H9 (cell line): ENCODE measurements at regions not wholly inside any gene's neighbourhood (a gene's known extent, or its start where the extent isn't known, plus 50 kb on each side); places are given as distances from the start of the nearest gene placed in this dataset.
"Not testable (repeated sequence)": the region's sequence is repeated elsewhere in the genome, so short reads cannot be mapped to it uniquely, and the experiment has no call there.

Experiments
- DNase-seq: peaks from one replicate; pipeline ENCODE4 v3.0.0-alpha.2; 2017
- H2AFZ ChIP-seq: one replicate; pipeline ENCODE4 v1.6.1; 2013; ENCODE audit warnings: mild to moderate bottlenecking, low read length, control low read depth, moderate library complexity
- H2AK5ac ChIP-seq: 2 replicates; pipeline ENCODE4 v1.6.1; 2013; ENCODE audit warnings: low read length, control low read depth, mixed read lengths; ENCODE audit not compliant: insufficient read length
- H2BK120ac ChIP-seq: one replicate; pipeline ENCODE4 v1.6.1; 2013; ENCODE audit warnings: low read depth, mild to moderate bottlenecking, low read length, control low read depth, inconsistent platforms; ENCODE audit not compliant: poor library complexity, severe bottlenecking
- H2BK12ac ChIP-seq: 2 replicates; pipeline ENCODE4 v1.6.1; 2013; ENCODE audit warnings: low read length, control low read depth, mixed read lengths, low read depth; ENCODE audit not compliant: insufficient read length
- H2BK15ac ChIP-seq: 2 replicates; pipeline ENCODE4 v1.6.1; 2013; ENCODE audit warnings: low read depth, low read length, control low read depth
- H2BK20ac ChIP-seq: one replicate; pipeline ENCODE4 v1.6.1; 2013; ENCODE audit warnings: low read depth, mild to moderate bottlenecking, low read length, control low read depth, inconsistent platforms; ENCODE audit not compliant: poor library complexity, severe bottlenecking
- H2BK5ac ChIP-seq: 2 replicates; pipeline ENCODE4 v1.6.1; 2013; ENCODE audit warnings: low read length, control low read depth, mixed read lengths; ENCODE audit not compliant: insufficient read length
- H3K14ac ChIP-seq: 2 replicates; pipeline ENCODE4 v1.6.1; 2013; ENCODE audit warnings: low read length, control low read depth; ENCODE audit not compliant: insufficient read depth
- H3K18ac ChIP-seq: 2 replicates; pipeline ENCODE4 v1.6.1; 2013; ENCODE audit warnings: low read depth, mild to moderate bottlenecking, mixed read lengths, low read length, control low read depth; ENCODE audit not compliant: insufficient read length
- H3K23ac ChIP-seq: 2 replicates; pipeline ENCODE4 v1.6.1; 2013; ENCODE audit warnings: low read length, control low read depth, mixed read lengths, low read depth; ENCODE audit not compliant: insufficient read length
- H3K23me2 ChIP-seq: 2 replicates; pipeline ENCODE4 v1.6.1; 2013; ENCODE audit warnings: low read depth, mild to moderate bottlenecking, mixed read lengths, low read length, control low read depth; ENCODE audit not compliant: insufficient read length, poor library complexity, severe bottlenecking
- H3K27ac ChIP-seq: 2 replicates; pipeline ENCODE4 v1.5.1; 2013; ENCODE audit warnings: low read length, control low read depth, mixed read lengths, low read depth; ENCODE audit not compliant: insufficient read length
- H3K27me3 ChIP-seq: 2 replicates; pipeline ENCODE4 v1.6.1; 2013; ENCODE audit warnings: low read length, control low read depth, inconsistent platforms; ENCODE audit not compliant: insufficient read depth
- H3K4ac ChIP-seq: 2 replicates; pipeline ENCODE4 v1.6.1; 2013; ENCODE audit warnings: low read depth, mild to moderate bottlenecking, control low read depth, inconsistent platforms, low read length, moderate library complexity
- H3K4me1 ChIP-seq: 2 replicates; pipeline ENCODE4 v1.6.1; 2013; ENCODE audit warnings: low read length, control low read depth, inconsistent platforms; ENCODE audit not compliant: insufficient read depth
- H3K4me2 ChIP-seq: 2 replicates; pipeline ENCODE4 v1.6.1; 2013; ENCODE audit warnings: low read length, control low read depth, mixed read lengths; ENCODE audit not compliant: insufficient read length, insufficient read depth
- H3K56ac ChIP-seq: 2 replicates; pipeline ENCODE4 v1.6.1; 2013; ENCODE audit warnings: low read depth, mild to moderate bottlenecking, mixed read lengths, low read length, control low read depth; ENCODE audit not compliant: insufficient read length
- H3K79me1 ChIP-seq: 2 replicates; pipeline ENCODE4 v1.6.1; 2013; ENCODE audit warnings: low read depth, mild to moderate bottlenecking, moderate library complexity, low read length, control low read depth, inconsistent platforms; ENCODE audit not compliant: insufficient read depth, poor library complexity, severe bottlenecking
- H3K79me2 ChIP-seq: 2 replicates; pipeline ENCODE4 v1.6.1; 2013; ENCODE audit warnings: low read length, control low read depth, inconsistent platforms; ENCODE audit not compliant: insufficient read depth
- H3K9ac ChIP-seq: 2 replicates; pipeline ENCODE4 v1.6.1; 2013; ENCODE audit warnings: low read length, control low read depth, mixed read lengths; ENCODE audit not compliant: insufficient read length; ENCODE audit errors: extremely low read depth
- H3K9me3 ChIP-seq: one replicate; pipeline ENCODE4 v1.6.1; 2013; ENCODE audit warnings: low read depth, low read length, inconsistent platforms; ENCODE audit not compliant: control insufficient read depth
- H3T11ph ChIP-seq: one replicate; pipeline ENCODE4 v1.6.1; 2013; ENCODE audit warnings: mild to moderate bottlenecking, low read length, control low read depth, inconsistent platforms
- H4K20me1 ChIP-seq: one replicate; pipeline ENCODE4 v1.6.1; 2013; ENCODE audit not compliant: control insufficient read depth, insufficient read length, insufficient read depth
- H4K5ac ChIP-seq: 2 replicates; pipeline ENCODE4 v1.6.1; 2013; ENCODE audit warnings: low read depth, mild to moderate bottlenecking, mixed read lengths, low read length, control low read depth; ENCODE audit not compliant: insufficient read length
- H4K8ac ChIP-seq: replicated peaks from 2 replicates; pipeline ENCODE4 v1.6.1; 2013; ENCODE audit warnings: low read length, control low read depth, mixed read lengths, low read depth; ENCODE audit not compliant: insufficient read length
- H4K91ac ChIP-seq: 2 replicates; pipeline ENCODE4 v1.6.1; 2013; ENCODE audit warnings: low read depth, mild to moderate bottlenecking, moderate library complexity, mixed read lengths, low read length, control low read depth; ENCODE audit not compliant: insufficient read length
- H3K27ac Mint-ChIP-seq, 3 experiments: 2 replicates in 2 of 3; 3 replicates in 1 of 3; pipeline ENCODE4 v1.8.0; 2020 to 2021; ENCODE audit warnings: mixed read lengths in 3 of 3, mild to moderate bottlenecking in 1 of 3, moderate library complexity in 1 of 3
- H3K27me3 Mint-ChIP-seq: 2 replicates; pipeline ENCODE4 v1.8.0; 2021; ENCODE audit warnings: low read depth, mild to moderate bottlenecking, moderate library complexity, mixed read lengths
- H3K36me3 Mint-ChIP-seq, 3 experiments: 2 replicates in 2 of 3; 3 replicates in 1 of 3; pipeline ENCODE4 v1.8.0; 2020 to 2021; ENCODE audit warnings: low read depth in 3 of 3, mixed read lengths in 3 of 3; ENCODE audit not compliant: insufficient read depth in 1 of 3
- H3K4me1 Mint-ChIP-seq, 2 experiments: 2 replicates each; pipeline ENCODE4 v1.8.0; 2020; ENCODE audit warnings: mixed read lengths in 2 of 2
- H3K4me3 Mint-ChIP-seq, 2 experiments: 2 replicates in 1 of 2; 3 replicates in 1 of 2; pipeline ENCODE4 v1.8.0; 2020 to 2021; ENCODE audit warnings: mild to moderate bottlenecking in 2 of 2, mixed read lengths in 2 of 2, moderate library complexity in 1 of 2
- H3K9me3 Mint-ChIP-seq, 2 experiments: 2 replicates in 1 of 2; 3 replicates in 1 of 2; pipeline ENCODE4 v1.8.0; 2020; ENCODE audit warnings: mild to moderate bottlenecking in 2 of 2, mixed read lengths in 2 of 2, moderate library complexity in 1 of 2
- WGBS: extraction: QIAGEN DNeasy Blood & Tissue Kit; methylation state at CpG from one replicate; pipeline ENCODE4 v1.1.7; 2013; ENCODE audit warnings: missing lambda C conversion rate, low lambda C conversion rate, mixed read lengths; ENCODE audit not compliant: insufficient read length; ENCODE audit errors: extremely low coverage; 5-methylcytosine and 5-hydroxymethylcytosine counted together
- TF ChIP-seq, protein P1 (sequence below): fragments of 200-600 bp; sonication (generic); conservative IDR thresholded peaks from 3 replicates; pipeline ENCODE4 v1.8.0; 2021; ENCODE audit warnings: antibody characterized with exemption, mild to moderate bottlenecking

DNA sequence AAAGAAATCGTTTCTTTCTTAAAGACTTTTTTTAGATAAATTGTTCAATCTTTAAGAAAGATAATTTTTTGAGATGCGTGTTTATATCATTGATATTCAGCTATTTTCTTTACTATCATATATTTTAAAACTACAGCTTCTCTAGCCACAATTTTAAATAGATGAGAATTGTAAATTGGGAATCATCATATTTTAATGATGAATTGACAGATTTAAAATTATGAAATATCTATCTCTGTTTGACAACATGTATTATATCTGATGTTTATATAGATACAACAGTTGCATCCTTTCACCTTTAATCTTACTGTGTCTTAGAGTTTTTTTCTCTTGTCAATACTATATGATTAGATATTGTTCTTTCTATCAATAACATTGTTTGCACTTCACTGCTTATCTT, 762.3 kb upstream of the GJE1 start:
- Histone ChIP-seq H3K27ac (no peak overlapping the region), H2BK15ac (no peak overlapping the region), H2AFZ (no peak overlapping the region), H3K23ac (no peak overlapping the region), H3K79me1 (no peaks in the 10 kb centered on the region), H4K20me1 (no peaks in the 10 kb centered on the region), H3K23me2 (no peaks in the 10 kb centered on the region), H3K4ac (no peak overlapping the region), H3K4me1 (no peaks in the 10 kb centered on the region), H4K91ac (no peak overlapping the region), H2AK5ac (no peak overlapping the region), H3K9ac (no peak overlapping the region), H3T11ph (no peak overlapping the region), H2BK20ac (no peak overlapping the region), H3K9me3 (no peaks in the 10 kb centered on the region), H4K8ac (no peak overlapping the region), H3K79me2 (no peaks in the 10 kb centered on the region), H3K18ac (no peak overlapping the region), H3K56ac (no peak overlapping the region), H2BK120ac (no peak overlapping the region), H3K4me2 (no peak overlapping the region), H4K5ac (no peak overlapping the region), H2BK12ac (no peak overlapping the region), H2BK5ac (no peak overlapping the region), H3K27me3 (no peaks in the 10 kb centered on the region), H3K14ac (no peak overlapping the region)
- TF ChIP-seq, protein P1, sequence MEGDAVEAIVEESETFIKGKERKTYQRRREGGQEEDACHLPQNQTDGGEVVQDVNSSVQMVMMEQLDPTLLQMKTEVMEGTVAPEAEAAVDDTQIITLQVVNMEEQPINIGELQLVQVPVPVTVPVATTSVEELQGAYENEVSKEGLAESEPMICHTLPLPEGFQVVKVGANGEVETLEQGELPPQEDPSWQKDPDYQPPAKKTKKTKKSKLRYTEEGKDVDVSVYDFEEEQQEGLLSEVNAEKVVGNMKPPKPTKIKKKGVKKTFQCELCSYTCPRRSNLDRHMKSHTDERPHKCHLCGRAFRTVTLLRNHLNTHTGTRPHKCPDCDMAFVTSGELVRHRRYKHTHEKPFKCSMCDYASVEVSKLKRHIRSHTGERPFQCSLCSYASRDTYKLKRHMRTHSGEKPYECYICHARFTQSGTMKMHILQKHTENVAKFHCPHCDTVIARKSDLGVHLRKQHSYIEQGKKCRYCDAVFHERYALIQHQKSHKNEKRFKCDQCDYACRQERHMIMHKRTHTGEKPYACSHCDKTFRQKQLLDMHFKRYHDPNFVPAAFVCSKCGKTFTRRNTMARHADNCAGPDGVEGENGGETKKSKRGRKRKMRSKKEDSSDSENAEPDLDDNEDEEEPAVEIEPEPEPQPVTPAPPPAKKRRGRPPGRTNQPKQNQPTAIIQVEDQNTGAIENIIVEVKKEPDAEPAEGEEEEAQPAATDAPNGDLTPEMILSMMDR, result no peak
- no peaks in the 10 kb centered on the region for H3K27me3 Mint-ChIP-seq
- peaks cover 0 to 2% of the 10 kb centered on the region in 2 experiments; a peak in 1 of 4 replicates for H3K4me1 Mint-ChIP-seq
- no CpG with 5 or more reads among the region's 2 CpGs for WGBS
- no peak overlapping the region for H3K27ac Mint-ChIP-seq
- peaks cover 6 to 12% of the 10 kb centered on the region in 2 experiments; a peak in 4 of 5 replicates for H3K9me3 Mint-ChIP-seq
- H3K4me3 Mint-ChIP-seq, result no peak overlapping the region
- DNase-seq, result no peak
- peaks cover 0 to 3% (median 2%) of the 10 kb centered on the region in 3 experiments; a peak in 5 of 7 replicates for H3K36me3 Mint-ChIP-seq

DNA sequence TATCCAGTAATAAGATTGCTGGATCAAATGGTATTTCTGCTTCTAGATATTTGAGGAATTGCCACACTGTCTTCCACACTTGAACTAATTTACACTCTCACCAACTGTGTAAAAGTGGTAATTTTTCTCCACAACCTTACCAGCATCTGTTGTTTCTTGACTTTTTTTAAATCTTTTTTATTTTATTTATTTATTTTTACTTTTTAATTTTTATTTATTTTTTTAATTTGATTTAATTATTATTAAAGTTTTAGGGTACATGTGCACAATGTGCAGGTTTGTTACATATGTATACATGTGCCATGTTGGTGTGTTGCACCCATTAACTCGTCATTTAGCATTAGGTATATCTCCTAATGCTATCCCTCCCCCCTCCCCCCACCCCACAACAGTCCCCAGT, 765.9 kb upstream of the GJE1 start:
- H3K9ac ChIP-seq, H3K4me2 ChIP-seq, H3K4me3 Mint-ChIP-seq, H3K79me2 ChIP-seq, H3T11ph ChIP-seq, H2AK5ac ChIP-seq, H4K5ac ChIP-seq, H3K27me3 ChIP-seq, H3K9me3 ChIP-seq, H3K56ac ChIP-seq, H3K36me3 Mint-ChIP-seq, H3K23ac ChIP-seq, H2BK20ac ChIP-seq, H3K27ac ChIP-seq, H3K79me1 ChIP-seq, H2BK120ac ChIP-seq, H3K27ac Mint-ChIP-seq, H3K14ac ChIP-seq, H3K4me1 Mint-ChIP-seq, H2BK5ac ChIP-seq, H4K91ac ChIP-seq, DNase-seq, H3K27me3 Mint-ChIP-seq, H2BK12ac ChIP-seq, H4K8ac ChIP-seq, H2BK15ac ChIP-seq, H4K20me1 ChIP-seq, H3K18ac ChIP-seq, H3K23me2 ChIP-seq, H2AFZ ChIP-seq, H3K4ac ChIP-seq, H3K4me1 ChIP-seq: not testable (repeated sequence)
- peaks cover 6 to 12% of the 10 kb centered on the region in 2 experiments; a peak in 4 of 5 replicates for H3K9me3 Mint-ChIP-seq
- WGBS, result no CpG with 5 or more reads among the region's 1 CpG
